Stimulated activated CD8-positive, alpha-beta memory T cell treated with anti-CD3 and anti-CD28 coated beads, Interleukin-4, amount 100 ng/mL, for 1 hour (primary cell): ENCODE measurements at regions not wholly inside any gene's neighbourhood (a gene's known extent, or its start where the extent isn't known, plus 50 kb on each side); places are given as distances from the start of the nearest gene placed in this dataset.

Experiments used
- DNase-seq, 2 donors: peaks; one replicate each; pipeline ENCODE4 v3.0.0-alpha.2; 2020; ENCODE audit warnings: low read depth in 2 of 2, low spot score in 1 of 2

DNA sequence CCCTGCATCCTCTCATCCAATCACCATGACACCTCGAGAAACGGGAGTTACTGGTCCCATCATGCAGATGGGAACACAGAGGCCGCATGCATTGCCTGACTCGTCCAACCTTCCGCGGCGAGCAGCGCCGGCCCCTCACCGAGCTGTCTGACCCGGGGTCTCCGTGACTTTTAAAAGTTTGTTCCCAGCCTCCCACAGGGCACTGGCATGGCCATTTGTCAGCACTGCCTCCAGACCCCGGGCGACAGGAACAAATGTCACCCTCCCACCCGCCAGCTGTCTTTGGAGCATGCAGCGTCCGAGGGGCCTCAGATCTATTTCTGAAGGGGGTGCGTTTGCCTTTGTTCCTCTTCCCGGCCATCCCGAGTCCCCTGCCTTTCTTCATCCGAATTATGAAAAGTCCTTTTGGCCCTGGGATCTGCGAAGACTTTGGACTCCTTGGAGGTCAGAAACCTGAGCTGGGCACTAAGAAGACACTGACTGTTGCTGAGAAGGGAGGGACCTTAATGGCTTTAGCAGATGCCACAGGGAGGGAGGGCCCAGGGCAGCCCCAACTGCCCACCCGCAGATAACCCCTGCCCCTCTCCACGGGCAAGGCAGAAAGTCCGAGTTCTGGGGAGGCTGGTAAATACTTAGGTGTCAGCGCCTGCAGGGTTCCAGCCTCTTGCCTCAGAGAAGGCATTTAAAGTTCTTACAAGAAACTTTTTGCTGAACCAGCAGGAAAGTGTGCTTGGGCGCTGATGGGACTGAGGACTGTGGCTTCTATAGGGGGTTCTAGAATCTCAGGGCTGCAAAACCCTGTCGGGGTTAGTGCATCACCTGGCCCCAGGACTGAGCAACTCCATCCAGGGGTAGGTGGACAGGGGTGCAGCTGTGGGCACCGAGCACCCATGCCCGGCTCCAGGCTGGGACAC is 348.1 kb downstream of the FOXL1 start:
- no peak for DNase-seq

- DNase-seq, result no peak
Measured at GRCh38 chr16:86927699-86928098, 349.4 kb downstream of the FOXL1 start.

DNA sequence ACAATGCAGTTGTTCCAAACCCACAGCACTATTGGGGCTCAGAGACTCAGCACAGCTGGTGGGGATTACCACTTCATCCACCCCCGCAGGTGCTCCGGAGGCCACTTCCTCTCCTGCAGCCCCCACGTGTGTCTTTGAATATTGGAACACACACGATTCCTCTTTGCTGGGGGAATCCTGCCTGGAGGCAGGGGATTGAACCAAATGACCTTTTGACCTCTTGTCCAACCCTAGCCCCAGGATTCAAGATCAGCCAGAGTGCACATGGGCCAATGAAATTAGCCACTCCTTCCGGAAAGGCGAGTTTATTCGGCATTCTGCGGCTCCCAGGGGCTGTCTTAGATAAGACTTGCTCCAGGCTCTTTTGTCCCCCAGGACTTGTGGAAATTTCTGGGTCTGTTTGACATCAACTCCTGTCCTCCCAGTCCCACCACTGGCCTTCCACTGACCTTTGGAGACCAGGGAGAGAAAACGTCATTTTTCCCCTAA is 350.2 kb downstream of the FOXL1 start:
- DNase-seq, result no peak

DNA sequence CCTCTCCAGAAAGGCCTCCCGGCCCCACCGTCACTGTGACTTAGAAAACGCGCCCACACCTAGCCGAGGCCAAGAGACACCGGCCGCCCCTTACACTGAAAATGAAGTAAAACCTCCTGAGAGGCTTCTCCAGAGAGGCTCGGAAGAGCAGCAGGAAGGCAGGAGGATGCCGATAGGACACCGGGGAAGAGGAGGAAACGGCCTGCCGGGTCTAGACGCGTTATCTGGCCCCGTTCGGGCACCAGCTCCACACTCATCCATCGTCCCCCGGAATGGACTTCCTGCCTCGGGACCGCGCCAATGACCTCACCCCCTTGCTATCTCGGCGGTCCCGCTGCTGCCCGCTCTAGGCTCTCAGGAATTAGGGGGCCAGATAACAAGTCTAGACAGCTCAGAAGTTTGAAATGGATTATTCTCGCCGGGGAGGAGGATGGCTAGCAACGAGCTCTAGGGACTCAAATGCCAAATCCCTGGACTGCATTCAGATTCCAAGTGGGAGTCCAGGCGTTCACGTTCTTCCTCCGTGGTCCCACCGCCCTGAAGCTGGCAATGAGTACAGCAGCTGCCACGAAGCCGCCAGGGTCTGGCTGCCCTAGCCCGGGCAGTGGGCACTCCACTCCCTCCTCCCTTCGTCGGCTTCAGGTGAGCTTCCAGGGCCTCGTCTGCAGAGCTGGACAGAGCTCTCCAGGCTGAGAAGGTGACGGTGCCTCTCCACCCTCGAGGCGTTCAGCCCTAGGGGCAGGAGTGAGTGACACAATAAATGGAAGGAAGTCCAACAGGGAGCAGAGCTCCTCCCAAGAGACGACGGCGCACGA is 350.9 kb downstream of the FOXL1 start:
- DNase-seq, result no peak

- DNase-seq, result no peak
Measured at GRCh38 chr16:86930001-86930400, 351.7 kb downstream of the FOXL1 start.

- no peak for DNase-seq
Measured at GRCh38 chr16:86930663-86931373, 352.5 kb downstream of the FOXL1 start.

DNA sequence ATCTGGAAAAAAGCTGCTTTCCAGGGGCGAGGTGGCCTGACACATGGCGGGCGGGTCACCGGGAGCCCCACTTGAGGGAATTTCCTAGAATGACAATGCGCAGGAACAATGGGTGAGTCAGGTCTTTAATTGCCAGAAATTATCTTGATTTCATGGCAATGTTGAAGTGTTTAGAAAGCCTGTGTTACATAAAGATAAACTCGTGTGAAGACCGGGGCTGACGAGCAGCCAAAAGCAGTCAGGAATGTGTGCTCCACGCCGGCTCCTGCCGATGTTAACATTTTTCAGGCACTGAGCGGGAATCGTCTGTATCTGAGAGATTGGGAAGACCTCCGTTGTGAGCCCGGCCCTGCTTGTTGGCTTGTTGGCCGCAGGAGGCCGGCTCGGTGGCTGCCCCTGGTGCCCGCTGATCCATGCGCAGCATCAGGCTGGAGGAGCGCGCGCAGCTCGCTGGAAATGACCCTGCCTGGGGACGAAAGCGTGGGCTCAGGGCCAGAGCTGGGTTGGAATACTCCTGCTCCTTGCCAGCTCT is 353.1 kb downstream of the FOXL1 start:
- no peak for DNase-seq

- DNase-seq, result no peak
Measured at GRCh38 chr16:86932130-86932982, 354.0 kb downstream of the FOXL1 start.

DNA sequence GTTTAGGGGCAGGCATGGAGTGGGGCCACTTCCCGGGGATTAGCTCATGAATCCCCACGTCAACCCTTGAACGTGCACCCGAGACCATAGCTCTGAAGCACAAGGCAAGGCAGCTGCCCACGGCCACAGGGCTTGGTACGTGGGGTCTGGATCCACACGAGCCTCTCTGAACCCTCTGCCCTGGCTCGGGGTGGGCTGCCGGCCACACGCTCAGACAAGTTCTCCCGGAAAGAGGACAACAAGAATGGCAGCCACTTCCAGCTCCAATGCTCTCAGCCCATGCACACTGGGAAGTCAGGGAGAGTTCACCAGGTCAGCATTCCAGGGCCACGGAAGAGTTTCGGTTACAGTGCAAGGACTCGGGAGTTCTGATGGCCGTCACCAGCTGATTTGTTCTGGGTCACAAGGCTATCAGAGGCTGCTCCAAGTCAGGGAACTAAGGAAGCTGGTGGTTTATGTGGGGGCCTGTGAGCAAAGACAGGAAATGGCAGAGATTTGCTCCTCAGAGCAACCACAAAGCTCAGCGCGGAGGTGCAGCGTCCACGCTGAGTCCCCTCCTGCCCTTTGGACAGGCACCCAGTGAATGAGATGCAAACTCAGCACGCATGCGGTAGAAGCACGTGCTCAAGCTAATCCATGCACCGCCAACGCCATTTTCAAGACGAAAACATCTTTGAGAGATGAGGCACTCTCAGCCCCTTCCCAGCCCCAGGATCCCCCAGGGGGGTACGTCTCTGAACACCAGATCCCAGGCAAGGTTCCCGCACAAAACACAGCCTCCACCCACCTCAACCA is 356.4 kb downstream of the FOXL1 start:
- no peak for DNase-seq

DNA sequence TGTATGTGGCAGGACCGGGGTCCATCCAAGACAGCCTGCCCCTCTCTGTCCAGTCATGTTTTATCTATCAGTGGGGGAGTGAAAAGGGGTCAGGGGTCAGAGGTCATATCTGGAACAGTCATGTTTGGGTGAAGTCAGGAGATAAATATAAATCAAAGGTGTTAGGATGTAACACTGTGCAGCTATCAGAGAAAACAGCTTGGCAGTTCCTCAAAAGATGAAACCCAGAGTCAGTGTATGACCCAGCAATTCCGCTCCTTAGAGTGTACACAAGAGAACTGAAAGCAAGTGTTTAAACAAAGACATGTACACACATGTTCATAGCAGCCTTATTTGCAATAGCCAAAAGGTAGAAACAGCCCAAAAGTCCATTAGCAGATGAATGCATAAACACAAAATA is 361.3 kb downstream of the FOXL1 start:
- no peak for DNase-seq

- DNase-seq, result no peak
Measured at GRCh38 chr16:86941731-86942130, 363.4 kb downstream of the FOXL1 start.

DNA sequence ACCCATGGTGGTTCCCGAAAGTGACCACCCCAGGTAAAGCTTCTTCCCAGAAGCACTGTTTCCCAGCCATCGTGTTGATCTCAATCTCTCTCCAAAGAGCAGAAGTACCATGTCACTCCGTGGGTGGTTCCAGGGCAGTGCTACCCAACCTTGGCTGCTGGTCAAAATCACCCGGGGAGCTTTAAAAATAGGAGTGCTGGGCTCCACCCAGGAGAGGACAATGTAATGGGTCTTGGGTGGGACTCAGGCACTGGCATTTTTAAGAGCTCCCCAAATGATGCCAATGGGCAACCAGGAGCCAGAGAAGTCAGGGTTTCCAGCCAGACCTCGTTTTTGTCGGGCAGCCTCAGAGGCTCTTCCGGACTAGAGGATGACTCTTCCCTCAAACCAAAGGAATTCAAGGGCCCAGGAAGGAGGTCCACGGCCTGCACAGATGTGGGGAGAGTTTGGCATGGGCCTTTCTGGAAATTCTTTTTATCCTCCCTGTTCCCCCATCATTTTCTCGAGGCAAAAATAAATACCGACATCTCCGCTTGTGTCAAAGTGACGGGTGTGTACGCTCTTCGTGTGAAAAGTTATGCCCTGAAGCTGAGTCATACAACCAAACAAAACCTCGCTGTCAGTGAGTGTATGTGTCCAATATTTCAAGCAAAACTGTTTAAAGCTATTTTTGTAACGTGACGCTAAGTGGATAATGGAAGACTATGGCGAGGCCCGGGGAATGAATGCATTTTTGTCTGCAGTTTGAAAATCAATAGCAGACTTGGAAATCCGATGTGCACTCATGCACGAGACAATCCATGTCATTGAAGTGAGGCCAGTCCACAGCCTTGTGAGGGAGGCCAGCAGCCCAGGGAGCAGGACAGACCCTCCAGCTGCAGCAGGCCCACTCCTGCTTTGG is 364.1 kb downstream of the FOXL1 start:
- no peak for DNase-seq

DNA sequence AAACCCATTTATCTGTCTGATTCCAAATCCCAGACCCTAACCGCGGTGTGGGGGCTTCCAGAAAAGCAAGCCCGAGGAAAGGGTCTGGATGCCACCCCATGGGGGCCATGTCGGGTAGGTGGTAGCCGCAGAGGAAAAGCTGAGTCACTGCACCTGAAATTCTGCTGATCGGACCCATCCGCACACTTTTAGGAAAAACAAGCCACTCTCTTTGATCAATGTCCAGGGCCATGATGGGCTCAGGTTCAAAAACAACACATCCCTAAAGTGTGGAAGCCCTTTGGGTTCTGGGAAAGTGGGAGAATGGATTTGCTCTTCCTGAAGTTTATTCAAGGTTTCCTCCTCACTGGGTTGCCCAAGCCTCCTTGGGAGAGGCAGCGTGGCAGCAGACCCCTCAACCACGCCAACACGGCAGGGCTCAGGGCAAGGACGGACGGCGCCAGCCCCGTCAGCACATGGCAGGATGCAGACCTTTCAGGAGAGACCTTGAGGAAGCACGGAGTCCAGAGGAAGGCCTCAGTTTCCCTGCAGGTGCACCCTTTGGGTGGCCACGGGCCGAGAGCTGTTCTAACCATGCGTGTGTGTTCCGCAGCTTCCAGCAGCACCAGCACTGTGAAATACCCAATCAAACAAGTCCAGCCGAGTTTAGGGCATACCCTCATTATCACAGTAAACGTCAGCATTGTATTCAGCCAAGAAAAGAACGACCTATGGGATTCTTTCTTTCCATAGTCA is 367.0 kb downstream of the FOXL1 start:
- no peak for DNase-seq

GRCh38 chr16:86946396-86946795 is 368.0 kb downstream of the FOXL1 start:
- DNase-seq, result no peak

DNA sequence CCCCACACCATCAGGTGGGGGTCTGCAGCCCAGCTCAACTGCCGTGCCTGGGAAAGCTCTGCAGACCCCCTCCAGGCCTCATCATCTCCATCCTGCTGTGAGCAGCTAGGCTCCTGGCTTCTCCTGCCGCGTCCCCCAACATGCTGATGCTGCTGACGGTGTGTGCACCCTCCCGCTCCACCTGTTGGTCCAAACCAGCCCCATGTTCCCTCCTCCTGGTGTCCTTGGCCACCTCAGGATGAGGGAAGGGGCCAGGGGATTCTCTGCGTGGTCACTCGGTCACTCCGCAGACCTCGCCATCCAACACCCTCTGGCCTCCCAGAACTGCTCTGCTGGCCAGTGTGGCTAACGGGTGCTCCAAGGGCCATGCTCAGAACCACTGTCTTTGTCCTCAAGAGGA is 368.6 kb downstream of the FOXL1 start:
- DNase-seq, result no peak

GRCh38 chr16:86948046-86948445 is 369.1 kb downstream of the C16orf95 start:
- no peak for DNase-seq

DNA sequence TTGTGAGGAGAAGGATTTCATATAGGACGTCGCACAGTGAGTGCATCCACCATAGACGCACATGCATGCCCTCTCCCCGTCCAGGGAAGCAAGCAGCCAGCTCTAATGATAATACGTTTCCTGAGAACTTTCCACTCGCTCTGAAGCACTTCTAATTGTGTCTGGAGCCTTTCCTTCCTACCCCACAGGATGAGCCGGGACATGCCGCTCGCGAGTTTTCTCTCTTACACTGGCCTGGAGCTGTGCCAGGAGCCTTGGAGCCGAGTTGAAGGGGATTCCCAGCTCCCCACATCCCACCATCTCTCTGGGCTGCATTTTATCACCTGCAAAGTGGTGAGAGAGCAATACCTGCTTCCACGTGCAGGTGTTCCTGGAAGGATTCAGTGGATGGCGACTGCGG is 368.1 kb downstream of the C16orf95 start:
- DNase-seq, result no peak

DNA sequence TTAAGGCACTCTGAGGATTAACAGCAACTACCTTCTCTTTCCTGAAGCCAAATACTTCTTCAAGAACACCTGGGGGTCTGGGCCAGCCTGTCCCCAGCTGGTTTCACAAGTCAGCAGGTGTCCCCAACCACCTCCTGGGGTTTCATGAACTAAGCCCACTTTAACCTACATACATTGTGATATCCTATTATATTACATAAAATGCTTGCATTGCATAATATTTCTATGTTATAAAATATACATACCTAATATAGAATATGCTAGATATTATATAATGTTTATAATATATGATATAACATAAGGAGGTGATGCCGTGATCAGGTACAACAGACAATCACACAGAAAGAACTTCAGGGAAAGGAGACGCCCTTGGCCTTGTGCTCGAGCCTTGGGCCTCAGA is 367.6 kb downstream of the C16orf95 start:
- no peak for DNase-seq
